ENCODE measurements at regions not wholly inside any gene's neighbourhood (a gene's known extent, or its start where the extent isn't known, plus 50 kb on each side); places are given as distances from the start of the nearest gene placed in this dataset.

- Mint-ChIP-seq H3K27me3 (ENCODE audit: low read depth) (peaks cover 6% of the 10 kb centered on the region), H3K36me3 (no peaks in the 10 kb centered on the region), H3K27ac (no peak overlapping the region), H3K9me3 (no peaks in the 10 kb centered on the region), H3K4me3 (no peak overlapping the region), H3K4me1 (no peaks in the 10 kb centered on the region)
- no peak for DNase-seq (ENCODE audit: low spot score in 2 of 2, unreplicated experiment in 2 of 2)
- no peak for TF ChIP-seq CTCF (IDR thresholded peaks at IDR 0.05; ENCODE audit: unreplicated experiment)
Measured at GRCh38 chr16:47970291-47970931, 185.4 kb downstream of the ABCC12 start.

GRCh38 chr16:47967374-47967773, 188.4 kb downstream of the ABCC12 start:
- Mint-ChIP-seq H3K27ac (no peak overlapping the region), H3K36me3 (no peaks in the 10 kb centered on the region), H3K27me3 (ENCODE audit: low read depth) (peaks cover 6% of the 10 kb centered on the region), H3K4me1 (no peaks in the 10 kb centered on the region), H3K9me3 (no peaks in the 10 kb centered on the region), H3K4me3 (no peak overlapping the region)
- no peak for TF ChIP-seq CTCF (IDR thresholded peaks at IDR 0.05; ENCODE audit: unreplicated experiment)
- DNase-seq (ENCODE audit: low spot score in 2 of 2, unreplicated experiment in 2 of 2) = no peak

- H3K36me3 Mint-ChIP-seq = no peaks in the 10 kb centered on the region
- peaks cover 6% of the 10 kb centered on the region for H3K27me3 Mint-ChIP-seq (ENCODE audit: low read depth)
- no peaks in the 10 kb centered on the region for H3K4me1 Mint-ChIP-seq
- TF ChIP-seq CTCF (IDR thresholded peaks at IDR 0.05; ENCODE audit: unreplicated experiment) = no peak
- H3K27ac Mint-ChIP-seq = no peak overlapping the region
- no peak overlapping the region for H3K4me3 Mint-ChIP-seq
- H3K9me3 Mint-ChIP-seq = no peaks in the 10 kb centered on the region
- DNase-seq (ENCODE audit: low spot score in 2 of 2, unreplicated experiment in 2 of 2) = no peak
Measured at GRCh38 chr16:47966325-47966724, 189.5 kb downstream of the ABCC12 start.

- no peak overlapping the region for H3K27ac Mint-ChIP-seq
- no peak for TF ChIP-seq CTCF (IDR thresholded peaks at IDR 0.05; ENCODE audit: unreplicated experiment)
- no peak for DNase-seq (ENCODE audit: low spot score in 2 of 2, unreplicated experiment in 2 of 2)
- H3K4me3 Mint-ChIP-seq = no peak overlapping the region
- H3K36me3 Mint-ChIP-seq = no peaks in the 10 kb centered on the region
- H3K9me3 Mint-ChIP-seq = no peaks in the 10 kb centered on the region
- no peaks in the 10 kb centered on the region for H3K4me1 Mint-ChIP-seq
- H3K27me3 Mint-ChIP-seq (ENCODE audit: low read depth) = peaks cover 6% of the 10 kb centered on the region
Measured at GRCh38 chr16:47965439-47965838, 190.4 kb downstream of the ABCC12 start.

GRCh38 chr16:47958726-47959125, 197.1 kb downstream of the ABCC12 start:
- Mint-ChIP-seq H3K9me3 (no peaks in the 10 kb centered on the region), H3K36me3 (no peaks in the 10 kb centered on the region), H3K27ac (no peak overlapping the region), H3K27me3 (ENCODE audit: low read depth) (no peaks in the 10 kb centered on the region), H3K4me3 (no peak overlapping the region), H3K4me1 (no peaks in the 10 kb centered on the region)
- no peak for DNase-seq (ENCODE audit: low spot score in 2 of 2, unreplicated experiment in 2 of 2)
- no peak for TF ChIP-seq CTCF (IDR thresholded peaks at IDR 0.05; ENCODE audit: unreplicated experiment)

GRCh38 chr16:47956916-47957315, 198.9 kb downstream of the ABCC12 start:
- TF ChIP-seq CTCF (IDR thresholded peaks at IDR 0.05; ENCODE audit: unreplicated experiment) = no peak
- Mint-ChIP-seq H3K36me3 (no peaks in the 10 kb centered on the region), H3K4me3 (no peak overlapping the region), H3K27ac (no peak overlapping the region), H3K27me3 (ENCODE audit: low read depth) (no peaks in the 10 kb centered on the region), H3K4me1 (no peaks in the 10 kb centered on the region), H3K9me3 (no peaks in the 10 kb centered on the region)
- DNase-seq (ENCODE audit: low spot score in 2 of 2, unreplicated experiment in 2 of 2) = no peak
